DOHH2 (cell line): ENCODE measurements at regions not wholly inside any gene's neighbourhood (a gene's known extent, or its start where the extent isn't known, plus 50 kb on each side); places are given as distances from the start of the nearest gene placed in this dataset.

Source experiments
- EZH2phosphoT487 ChIP-seq: fragments of 200-600 bp; sonication (generic); IDR thresholded peaks from 2 replicates; pipeline ENCODE4 v1.6.1; 2017; ENCODE audit warnings: borderline replicate concordance, mild to moderate bottlenecking, antibody characterized with exemption, low read length, moderate library complexity, mixed read lengths
- TF ChIP-seq, protein P1 (sequence below): fragments of 200-600 bp; sonication (generic); IDR thresholded peaks from one replicate; pipeline ENCODE4 v1.5.1; 2014; ENCODE audit warnings: antibody characterized with exemption, mild to moderate bottlenecking, low read depth, low read length; ENCODE audit not compliant: poor library complexity, severe bottlenecking

DNA sequence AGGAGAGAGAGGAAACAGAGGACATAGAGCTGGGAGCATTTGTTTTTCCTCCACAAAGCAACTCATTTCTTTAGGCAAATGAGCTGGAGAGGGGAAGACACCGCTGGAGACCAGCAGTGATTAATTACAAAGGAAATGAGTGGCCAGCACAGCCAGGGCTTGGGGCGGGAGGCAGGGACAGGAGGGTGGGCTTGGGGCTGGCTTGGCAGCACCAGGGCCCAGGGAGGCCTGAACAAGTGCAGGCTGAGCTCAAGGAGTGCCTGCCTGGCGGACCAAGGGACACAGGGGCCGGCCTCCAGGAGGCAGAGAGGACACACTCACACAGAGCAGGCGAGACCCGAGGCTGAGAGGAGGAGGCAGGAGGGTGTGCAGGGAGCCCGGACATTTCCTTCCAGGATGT, 149.0 kb upstream of the UNC5B start:
- TF ChIP-seq, protein P1, sequence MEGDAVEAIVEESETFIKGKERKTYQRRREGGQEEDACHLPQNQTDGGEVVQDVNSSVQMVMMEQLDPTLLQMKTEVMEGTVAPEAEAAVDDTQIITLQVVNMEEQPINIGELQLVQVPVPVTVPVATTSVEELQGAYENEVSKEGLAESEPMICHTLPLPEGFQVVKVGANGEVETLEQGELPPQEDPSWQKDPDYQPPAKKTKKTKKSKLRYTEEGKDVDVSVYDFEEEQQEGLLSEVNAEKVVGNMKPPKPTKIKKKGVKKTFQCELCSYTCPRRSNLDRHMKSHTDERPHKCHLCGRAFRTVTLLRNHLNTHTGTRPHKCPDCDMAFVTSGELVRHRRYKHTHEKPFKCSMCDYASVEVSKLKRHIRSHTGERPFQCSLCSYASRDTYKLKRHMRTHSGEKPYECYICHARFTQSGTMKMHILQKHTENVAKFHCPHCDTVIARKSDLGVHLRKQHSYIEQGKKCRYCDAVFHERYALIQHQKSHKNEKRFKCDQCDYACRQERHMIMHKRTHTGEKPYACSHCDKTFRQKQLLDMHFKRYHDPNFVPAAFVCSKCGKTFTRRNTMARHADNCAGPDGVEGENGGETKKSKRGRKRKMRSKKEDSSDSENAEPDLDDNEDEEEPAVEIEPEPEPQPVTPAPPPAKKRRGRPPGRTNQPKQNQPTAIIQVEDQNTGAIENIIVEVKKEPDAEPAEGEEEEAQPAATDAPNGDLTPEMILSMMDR, result no peak
- no peak for TF ChIP-seq EZH2phosphoT487
